GM23338 (cell line): ENCODE measurements at regions not wholly inside any gene's neighbourhood (a gene's known extent, or its start where the extent isn't known, plus 50 kb on each side); places are given as distances from the start of the nearest gene placed in this dataset.

Experiments used
- CTCF ChIP-seq, 2 experiments: fragments of 200-600 bp in 1 of 2; sonication (generic) in 1 of 2; conservative IDR thresholded peaks; 2 replicates each; pipeline versions ENCODE4 v1.5.1 to v1.6.1; 2016 to 2017; ENCODE audit warnings: antibody characterized with exemption in 2 of 2, low read depth in 2 of 2, mild to moderate bottlenecking in 2 of 2, moderate library complexity in 1 of 2
- EZH2 ChIP-seq: fragments of 200-600 bp; sonication (generic); IDR thresholded peaks from one replicate; pipeline ENCODE4 v1.8.0; 2017; ENCODE audit warnings: antibody characterized with exemption, mild to moderate bottlenecking, low read depth; ENCODE audit not compliant: unreplicated experiment

DNA sequence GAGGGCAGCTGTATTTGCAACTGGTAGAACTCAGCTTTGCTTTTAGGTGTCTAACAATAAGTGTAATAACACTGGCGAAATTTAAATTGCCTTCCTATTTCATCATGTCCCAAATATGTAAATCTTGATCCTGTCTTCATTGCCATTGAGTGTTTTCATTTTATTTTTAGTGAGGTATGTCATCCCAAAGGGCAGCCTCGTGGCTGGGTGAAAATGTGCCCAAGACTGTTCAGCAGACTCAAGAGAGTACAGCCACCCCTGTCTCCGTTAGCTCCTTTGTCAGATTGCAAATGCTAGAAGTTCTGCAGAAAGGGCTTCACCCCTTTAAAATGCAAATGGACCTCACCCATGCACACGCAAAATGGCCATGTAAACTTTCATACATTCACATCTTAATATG, 278.8 kb downstream of the RND3 start:
- TF ChIP-seq EZH2 (no peak), CTCF (conservative IDR thresholded peaks at IDR 0.05; ENCODE audit: low read depth in 2 of 2) (no peak)
